ENCODE measurements at regions not wholly inside any gene's neighbourhood (a gene's known extent, or its start where the extent isn't known, plus 50 kb on each side); places are given as distances from the start of the nearest gene placed in this dataset.

DNA sequence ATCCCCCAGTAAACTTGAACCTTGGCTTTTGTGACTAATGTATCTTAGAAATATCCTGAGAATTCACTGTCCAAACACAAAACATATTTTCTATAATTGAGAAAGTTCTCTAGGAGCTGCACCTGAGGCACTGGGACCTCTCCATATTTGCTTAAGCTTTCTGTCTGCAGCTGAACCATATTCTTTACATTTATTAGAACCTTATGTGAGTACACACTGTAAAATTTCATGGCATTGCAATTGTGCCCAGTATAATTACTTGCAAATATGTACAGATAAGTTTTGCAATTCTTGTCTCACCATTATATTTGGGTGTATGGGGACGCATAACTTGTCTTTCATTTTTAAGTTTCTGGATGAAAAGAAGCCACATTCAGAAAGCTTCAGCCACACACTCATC is 280.7 kb upstream of the KLHL1 start:
- TF ChIP-seq CTCF (IDR thresholded peaks at IDR 0.05; ENCODE audit: insufficient read depth, low read length, poor library complexity, severe bottlenecking): no peak
- TF ChIP-seq EZH2phosphoT487 (conservative IDR thresholded peaks at IDR 0.05; ENCODE audit: low read length): no peak
- no peaks in the 10 kb centered on the region for H3F3A ChIP-seq (ENCODE audit: insufficient read depth)
- no peak overlapping the region for H3K9ac ChIP-seq (ENCODE audit: low read length)
- H2AFZ ChIP-seq (ENCODE audit: low read depth, low read length, severe bottlenecking): no peak overlapping the region
- H3K9me3 ChIP-seq (ENCODE audit: insufficient read depth, low read length): 0 out of 2 replicates have a peak, but pooled peaks cover 12% of the 10 kb centered on the region
- no peaks in the 10 kb centered on the region for H4K20me1 ChIP-seq (ENCODE audit: low read depth, low read length)
- no peak overlapping the region for H3K4me3 ChIP-seq (ENCODE audit: insufficient read depth, low read length, poor library complexity, severe bottlenecking)
- H3K4me2 ChIP-seq (ENCODE audit: low read depth, low read length, poor library complexity, severe bottlenecking): no peak overlapping the region
- no peaks in the 10 kb centered on the region for H3K27me3 ChIP-seq (ENCODE audit: low read length)
- no peaks in the 10 kb centered on the region for H3K79me2 ChIP-seq (ENCODE audit: insufficient read depth, low read length)
- H3K27ac ChIP-seq (ENCODE audit: low read depth, low read length): no peak overlapping the region
- H3K36me3 ChIP-seq (ENCODE audit: low read length): no peaks in the 10 kb centered on the region
- H3K9me2 ChIP-seq (replicated peaks; ENCODE audit: insufficient read depth, low read length): no peaks in the 10 kb centered on the region

GRCh38 chr13:70386919-70387318 is 278.7 kb upstream of the KLHL1 start:
- H3K4me2 ChIP-seq (ENCODE audit: low read depth, low read length, poor library complexity, severe bottlenecking): no peak overlapping the region
- TF ChIP-seq CTCF (IDR thresholded peaks at IDR 0.05; ENCODE audit: insufficient read depth, low read length, poor library complexity, severe bottlenecking) (no peak), EZH2phosphoT487 (conservative IDR thresholded peaks at IDR 0.05; ENCODE audit: low read length) (no peak)

DNA sequence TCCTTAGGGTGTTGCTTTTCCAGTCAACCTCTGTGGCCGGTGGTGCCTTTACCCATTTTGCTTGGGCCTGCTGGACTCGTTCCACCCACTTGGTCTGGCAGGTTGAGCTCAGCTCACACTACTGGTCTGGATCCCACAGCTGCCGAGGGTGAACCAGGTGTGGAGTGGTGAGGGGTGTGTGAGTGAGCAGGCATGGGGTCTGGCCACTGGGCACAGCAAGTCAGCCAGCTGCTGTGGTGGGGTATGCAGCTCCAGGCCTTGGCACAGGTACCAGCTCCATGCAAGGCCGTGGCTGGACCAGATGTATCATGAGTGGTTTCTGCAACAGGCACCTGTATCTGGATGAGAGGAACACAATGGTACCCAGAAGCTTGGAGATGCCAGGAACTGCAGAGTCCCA is 277.6 kb upstream of the KLHL1 start:
- no peaks in the 10 kb centered on the region for H4K20me1 ChIP-seq (ENCODE audit: low read depth, low read length)
- H2AFZ ChIP-seq (ENCODE audit: low read depth, low read length, severe bottlenecking): no peak overlapping the region
- H3K9me2 ChIP-seq (replicated peaks; ENCODE audit: insufficient read depth, low read length): no peaks in the 10 kb centered on the region
- H3K27ac ChIP-seq (ENCODE audit: low read depth, low read length): no peak overlapping the region
- H3F3A ChIP-seq (ENCODE audit: insufficient read depth): no peaks in the 10 kb centered on the region
- TF ChIP-seq CTCF (IDR thresholded peaks at IDR 0.05; ENCODE audit: insufficient read depth, low read length, poor library complexity, severe bottlenecking) (no peak), EZH2phosphoT487 (conservative IDR thresholded peaks at IDR 0.05; ENCODE audit: low read length) (no peak)
- 0 out of 2 replicates have a peak, but pooled peaks cover 12% of the 10 kb centered on the region for H3K9me3 ChIP-seq (ENCODE audit: insufficient read depth, low read length)
- no peaks in the 10 kb centered on the region for H3K79me2 ChIP-seq (ENCODE audit: insufficient read depth, low read length)
- no peak overlapping the region for H3K4me3 ChIP-seq (ENCODE audit: insufficient read depth, low read length, poor library complexity, severe bottlenecking)
- H3K9ac ChIP-seq (ENCODE audit: low read length): no peak overlapping the region
- no peaks in the 10 kb centered on the region for H3K27me3 ChIP-seq (ENCODE audit: low read length)
- H3K36me3 ChIP-seq (ENCODE audit: low read length): no peaks in the 10 kb centered on the region
- H3K4me2 ChIP-seq (ENCODE audit: low read depth, low read length, poor library complexity, severe bottlenecking): no peak overlapping the region

More at GRCh38 chr13:70386919-70387318, 278.7 kb upstream of the KLHL1 start:
- Histone ChIP-seq H3K36me3 (ENCODE audit: low read length) (no peaks in the 10 kb centered on the region), H3K27ac (ENCODE audit: low read depth, low read length) (no peak overlapping the region), H3F3A (ENCODE audit: insufficient read depth) (no peaks in the 10 kb centered on the region), H3K9ac (ENCODE audit: low read length) (no peak overlapping the region), H3K9me2 (replicated peaks; ENCODE audit: insufficient read depth, low read length) (no peaks in the 10 kb centered on the region), H2AFZ (ENCODE audit: low read depth, low read length, severe bottlenecking) (no peak overlapping the region), H3K27me3 (ENCODE audit: low read length) (no peaks in the 10 kb centered on the region), H3K79me2 (ENCODE audit: insufficient read depth, low read length) (no peaks in the 10 kb centered on the region), H3K4me3 (ENCODE audit: insufficient read depth, low read length, poor library complexity, severe bottlenecking) (no peak overlapping the region), H4K20me1 (ENCODE audit: low read depth, low read length) (no peaks in the 10 kb centered on the region), H3K9me3 (ENCODE audit: insufficient read depth, low read length) (0 out of 2 replicates have a peak, but pooled peaks cover 12% of the 10 kb centered on the region)
